ENCODE measurements at regions not wholly inside any gene's neighbourhood (a gene's known extent, or its start where the extent isn't known, plus 50 kb on each side); places are given as distances from the start of the nearest gene placed in this dataset.

GRCh38 chr4:178941975-178942374 lies 1499.7 kb upstream of the AGA start:
- Histone ChIP-seq H3K4me2 (ENCODE audit: low read depth, low read length) (no peak overlapping the region), H3K27me3 (ENCODE audit: control insufficient read depth, insufficient read depth, low read length) (no peaks in the 10 kb centered on the region), H2BK15ac (ENCODE audit: low read depth, low read length) (no peak overlapping the region), H3K4me3 (ENCODE audit: insufficient read depth, low read depth, low read length) (no peak overlapping the region), H3K18ac (ENCODE audit: low read depth, low read length) (no peak overlapping the region), H3K36me3 (ENCODE audit: control insufficient read depth, insufficient read depth, low read length) (no peaks in the 10 kb centered on the region), H3K9me1 (ENCODE audit: insufficient read depth, low read length) (no peaks in the 10 kb centered on the region), H2AK9ac (replicated peaks; ENCODE audit: low read depth, low read length, poor library complexity) (no peak overlapping the region), H2AFZ (replicated peaks; ENCODE audit: low read length, poor library complexity) (no peak overlapping the region), H2BK120ac (ENCODE audit: low read depth, low read length) (no peak overlapping the region), H2BK20ac (ENCODE audit: low read depth, low read length) (no peak overlapping the region), H4K5ac (ENCODE audit: low read depth, low read length) (no peak overlapping the region), H4K20me1 (ENCODE audit: insufficient read depth, low read length) (no peaks in the 10 kb centered on the region), H3K56ac (ENCODE audit: extremely low read depth, insufficient read depth, low read length) (no peak overlapping the region), H2AK5ac (ENCODE audit: low read depth, low read length) (no peak overlapping the region), H3K27ac (ENCODE audit: insufficient read depth, low read length) (no peak overlapping the region), H3K23ac (ENCODE audit: low read depth, low read length) (no peak overlapping the region), H4K91ac (ENCODE audit: insufficient read depth, low read depth, low read length) (no peak overlapping the region), H3K79me1 (ENCODE audit: low read depth in 1 of 2, low read length in 2 of 2) (no peaks in the 10 kb centered on the region), H3K4me1 (ENCODE audit: control insufficient read depth, insufficient read depth, low read length) (no peaks in the 10 kb centered on the region), H3K9ac (ENCODE audit: low read depth, low read length) (no peak overlapping the region), H4K8ac (ENCODE audit: low read depth in 2 of 2, low read length in 2 of 2) (no peak overlapping the region), H3K4ac (ENCODE audit: low read depth, low read length) (no peak overlapping the region), H3K14ac (replicated peaks; ENCODE audit: low read depth, low read length) (no peak overlapping the region), H2BK5ac (ENCODE audit: low read depth, low read length, poor library complexity, severe bottlenecking) (no peak overlapping the region), H3K9me3 (ENCODE audit: control insufficient read depth, insufficient read depth, low read length) (peaks cover 8% of the 10 kb centered on the region; the same call in 1 of the 2 replicates)
- 66% methylated on average over 3 of the region's 7 CpGs; no CpG with 5 or more reads in 1 of the 2 experiments for WGBS, 2 experiments (ENCODE audit: extremely low coverage in 2 of 2, insufficient read length in 1 of 2)
- POLR2A ChIA-PET (ENCODE audit: unreplicated experiment) = no interaction called here
- BruUV-seq (replicated peaks) = no TSS peak
- no peak for ATAC-seq (ENCODE audit: low read depth)
- CTCF ChIA-PET = no interaction called here
- dilution Hi-C loops (cut with HindIII; ENCODE audit: low sequenced_read_pairs, unreplicated experiment) (no loop called here), intact Hi-C loops (cut with micrococcal nuclease) (no loop called here), in situ Hi-C loops (cut with MboI; ENCODE audit: low sequenced_read_pairs) (no loop called here)
- no peak for DNase-seq
- no peak for TF ChIP-seq NFE2L2 (IDR thresholded peaks at IDR 0.05; ENCODE audit: low read depth, low read length)
- no peak for TF ChIP-seq CEBPB (IDR thresholded peaks at IDR 0.05; ENCODE audit: low read depth, low read length)
- TF ChIP-seq CHD1 (IDR thresholded peaks at IDR 0.05; ENCODE audit: low read depth, low read length) = no peak
- TF ChIP-seq SMC3 (IDR thresholded peaks at IDR 0.05; ENCODE audit: low read depth, low read length) = no peak
- TF ChIP-seq RFX5 (IDR thresholded peaks at IDR 0.05; ENCODE audit: low read depth, low read length) = no peak
- TF ChIP-seq MXI1 (IDR thresholded peaks at IDR 0.05; ENCODE audit: borderline replicate concordance, low read depth, low read length) = no peak
- TF ChIP-seq MAFK (IDR thresholded peaks at IDR 0.05; ENCODE audit: low read depth, low read length) = no peak
- no peak for TF ChIP-seq RCOR1 (IDR thresholded peaks at IDR 0.05; ENCODE audit: insufficient replicate concordance, low read length)
- no peak for TF ChIP-seq BHLHE40 (IDR thresholded peaks at IDR 0.05; ENCODE audit: low read depth, low read length)
- no peak for TF ChIP-seq POLR2A (IDR thresholded peaks at IDR 0.05; ENCODE audit: low read depth, low read length)
- TF ChIP-seq RAD21 (IDR thresholded peaks at IDR 0.05; ENCODE audit: low read length) = no peak
- no peak for TF ChIP-seq ELK1 (IDR thresholded peaks at IDR 0.05; ENCODE audit: borderline replicate concordance, low read depth, low read length)
- no peak for TF ChIP-seq FOS (IDR thresholded peaks at IDR 0.05; ENCODE audit: low read depth, low read length)
- no peak for TF ChIP-seq MAZ (IDR thresholded peaks at IDR 0.05; ENCODE audit: borderline replicate concordance, low read depth, low read length)
- TF ChIP-seq USF2 (IDR thresholded peaks at IDR 0.05; ENCODE audit: low read depth, low read length) = no peak
- TF ChIP-seq CTCF (conservative IDR thresholded peaks at IDR 0.05; ENCODE audit: low read depth, low read length) = no peak

Data from IMR-90 (cell line).